HEK293T (cell line): ENCODE measurements at regions not wholly inside any gene's neighbourhood (a gene's known extent, or its start where the extent isn't known, plus 50 kb on each side); places are given as distances from the start of the nearest gene placed in this dataset.

Experiments used
- CTBP1 ChIP-seq: fragments of 450-650 bp; IDR thresholded peaks from 2 replicates; pipeline ENCODE4 v1.6.1; 2016; ENCODE audit warnings: borderline replicate concordance
- NFRKB ChIP-seq: fragments of 450-650 bp; IDR thresholded peaks from 2 replicates; pipeline ENCODE4 v1.6.1; 2016; ENCODE audit warnings: mild to moderate bottlenecking, moderate library complexity

DNA sequence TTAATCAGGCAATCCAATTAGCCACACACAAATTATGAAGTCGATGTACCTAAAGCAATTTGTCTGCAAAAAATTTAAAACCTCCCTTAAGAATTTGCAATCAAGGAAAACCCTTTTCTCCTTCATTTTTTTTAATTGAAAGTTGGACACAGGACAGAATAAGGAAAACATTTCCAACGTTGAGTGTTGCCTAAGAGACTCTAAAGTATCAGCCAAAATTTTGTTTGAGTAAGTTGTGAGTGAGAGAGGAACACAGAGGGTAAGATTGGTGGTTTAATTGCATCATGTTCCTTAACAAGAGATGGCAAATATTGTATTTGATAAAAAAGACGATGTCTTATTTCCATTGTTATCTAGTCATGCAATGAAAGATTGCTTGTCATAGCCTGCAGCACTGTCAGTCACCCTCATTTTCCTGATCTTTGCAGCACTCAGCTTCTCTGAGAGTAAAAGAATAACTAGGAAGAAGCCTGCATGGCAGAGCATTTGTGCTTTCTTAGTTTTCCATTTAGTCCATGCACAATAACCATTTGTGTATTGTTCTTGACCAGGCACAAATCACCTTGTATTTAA, 115.5 kb downstream of the ICOS start:
- no peak for TF ChIP-seq NFRKB
- no peak for TF ChIP-seq CTBP1
